ENCODE measurements at regions not wholly inside any gene's neighbourhood (a gene's known extent, or its start where the extent isn't known, plus 50 kb on each side); places are given as distances from the start of the nearest gene placed in this dataset.

GRCh38 chr3:44179246-44179645, 62.4 kb upstream of the TOPAZ1 start:
- TF ChIP-seq CTCF (conservative IDR thresholded peaks at IDR 0.05; ENCODE audit: low read length) (no peak), EZH2phosphoT487 (IDR thresholded peaks at IDR 0.05; ENCODE audit: borderline replicate concordance) (no peak)
- no peak overlapping the region for H3K4me2 ChIP-seq (ENCODE audit: low read depth, low read length, poor library complexity, severe bottlenecking)
- H3K4me3 ChIP-seq (ENCODE audit: low read length, poor library complexity, severe bottlenecking) = no peak overlapping the region
- H4K20me1 ChIP-seq (ENCODE audit: insufficient read depth, low read length, poor library complexity, severe bottlenecking) = no peaks in the 10 kb centered on the region
- no peaks in the 10 kb centered on the region for H3K9me2 ChIP-seq (replicated peaks; ENCODE audit: low read depth, low read length)
- H3K9ac ChIP-seq (ENCODE audit: low read depth, low read length, poor library complexity, severe bottlenecking) = no peak overlapping the region
- H3F3A ChIP-seq (ENCODE audit: low read depth) = no peaks in the 10 kb centered on the region
- H3K79me2 ChIP-seq (ENCODE audit: insufficient read depth, low read length) = no peaks in the 10 kb centered on the region
- H3K36me3 ChIP-seq (ENCODE audit: insufficient read depth, low read length) = no peaks in the 10 kb centered on the region
- no peaks in the 10 kb centered on the region for H3K27me3 ChIP-seq (ENCODE audit: insufficient read depth, low read length, poor library complexity, severe bottlenecking)
- no peaks in the 10 kb centered on the region for H3K4me1 ChIP-seq (ENCODE audit: insufficient read depth, low read length, poor library complexity, severe bottlenecking)
- H2AFZ ChIP-seq (ENCODE audit: low read length) = no peak overlapping the region
- H3K9me3 ChIP-seq (ENCODE audit: insufficient read depth, low read depth, low read length) = no peaks in the 10 kb centered on the region

GRCh38 chr3:44184319-44184953, 57.2 kb upstream of the TOPAZ1 start:
- Histone ChIP-seq H3K9me3 (ENCODE audit: insufficient read depth, low read depth, low read length) (no peaks in the 10 kb centered on the region), H3K36me3 (ENCODE audit: insufficient read depth, low read length) (no peaks in the 10 kb centered on the region), H3K4me2 (ENCODE audit: low read depth, low read length, poor library complexity, severe bottlenecking) (peak overlapping the region; percentile 32), H3K9me2 (replicated peaks; ENCODE audit: low read depth, low read length) (no peaks in the 10 kb centered on the region), H3K4me1 (ENCODE audit: insufficient read depth, low read length, poor library complexity, severe bottlenecking) (no peaks in the 10 kb centered on the region), H4K20me1 (ENCODE audit: insufficient read depth, low read length, poor library complexity, severe bottlenecking) (no peaks in the 10 kb centered on the region), H2AFZ (ENCODE audit: low read length) (0 out of 2 replicates have a peak overlapping the region, but pooled peaks have one; percentile 30), H3K4me3 (ENCODE audit: low read length, poor library complexity, severe bottlenecking) (no peak overlapping the region), H3F3A (ENCODE audit: low read depth) (no peaks in the 10 kb centered on the region), H3K79me2 (ENCODE audit: insufficient read depth, low read length) (no peaks in the 10 kb centered on the region), H3K9ac (ENCODE audit: low read depth, low read length, poor library complexity, severe bottlenecking) (no peak overlapping the region), H3K27me3 (ENCODE audit: insufficient read depth, low read length, poor library complexity, severe bottlenecking) (no peaks in the 10 kb centered on the region)
- TF ChIP-seq EZH2phosphoT487 (IDR thresholded peaks at IDR 0.05; ENCODE audit: borderline replicate concordance) (no peak), CTCF (conservative IDR thresholded peaks at IDR 0.05; ENCODE audit: low read length) (no peak)

- Histone ChIP-seq H3K4me1 (ENCODE audit: insufficient read depth, low read length, poor library complexity, severe bottlenecking) (no peaks in the 10 kb centered on the region), H3K79me2 (ENCODE audit: insufficient read depth, low read length) (no peaks in the 10 kb centered on the region), H3K36me3 (ENCODE audit: insufficient read depth, low read length) (no peaks in the 10 kb centered on the region), H4K20me1 (ENCODE audit: insufficient read depth, low read length, poor library complexity, severe bottlenecking) (no peaks in the 10 kb centered on the region), H3K4me3 (ENCODE audit: low read length, poor library complexity, severe bottlenecking) (no peak overlapping the region), H3K4me2 (ENCODE audit: low read depth, low read length, poor library complexity, severe bottlenecking) (no peak overlapping the region), H3K9me2 (replicated peaks; ENCODE audit: low read depth, low read length) (no peaks in the 10 kb centered on the region), H3K9ac (ENCODE audit: low read depth, low read length, poor library complexity, severe bottlenecking) (no peak overlapping the region), H3K9me3 (ENCODE audit: insufficient read depth, low read depth, low read length) (no peaks in the 10 kb centered on the region), H3K27me3 (ENCODE audit: insufficient read depth, low read length, poor library complexity, severe bottlenecking) (no peaks in the 10 kb centered on the region), H2AFZ (ENCODE audit: low read length) (no peak overlapping the region), H3F3A (ENCODE audit: low read depth) (no peaks in the 10 kb centered on the region)
- TF ChIP-seq CTCF (conservative IDR thresholded peaks at IDR 0.05; ENCODE audit: low read length) (no peak), EZH2phosphoT487 (IDR thresholded peaks at IDR 0.05; ENCODE audit: borderline replicate concordance) (no peak)
Observed at GRCh38 chr3:44185396-44185915, 56.2 kb upstream of the TOPAZ1 start.

Measured in Loucy (cell line).